HCT116 (cell line): ENCODE measurements at regions not wholly inside any gene's neighbourhood (a gene's known extent, or its start where the extent isn't known, plus 50 kb on each side); places are given as distances from the start of the nearest gene placed in this dataset.

Source experiments
- ATAC-seq: fragments of 200-7000 bp; cut with Tn5 transposase; 2 replicates; pipeline ENCODE4 v1.9.1; 2020; ENCODE audit warnings: mild to moderate bottlenecking, moderate library complexity
- BruUV-seq: library from RNA; stranded (reverse); fragments of 400-500 nt; replicated peaks from 2 replicates; lab custom pipeline; 2021; lab: Mats Ljungman, UMichigan
- CTCF ChIA-PET: fragments of 300-600 bp; sonication (Branson Sonifier 250); formaldehyde crosslinking; loops from one replicate; lab custom pipeline; 2021; ENCODE audit warnings: antibody characterized with exemption; lab: Charles Lee
- POLR2A ChIA-PET: fragments of 300-600, 350-600 bp; sonication (Branson Sonifier 250); formaldehyde crosslinking; loops from one replicate; lab custom pipeline; 2021; ENCODE audit warnings: antibody characterized with exemption; lab: Charles Lee
- RAD21 ChIA-PET, 2 experiments: fragments of 300-600 bp; sonication (Branson Sonifier 250); formaldehyde crosslinking; loops; one replicate each; lab custom pipeline; 2023; ENCODE audit warnings: low total read pairs in 2 of 2; ENCODE audit not compliant: uncharacterized antibody in 2 of 2, unreplicated experiment in 2 of 2, low non-redundant PET in 1 of 2; lab: Charles Lee
- DNase-seq: peaks from one replicate; pipeline ENCODE4 v3.0.0-alpha.2; 2010; ENCODE audit warnings: low read depth, low spot score
- H2AFZ ChIP-seq: fragments of 200-600 bp; shearing (Covaris generic), sonication (generic); 2 replicates; pipeline ENCODE4 v1.6.1; 2017; ENCODE audit warnings: low read depth, mixed run types, mixed read lengths, antibody characterized with exemption, low read length; ENCODE audit not compliant: poor library complexity, severe bottlenecking
- H3K27ac ChIP-seq: 2 replicates; pipeline ENCODE4 v1.5.1; 2012; ENCODE audit warnings: low read depth, low read length
- H3K27me3 ChIP-seq: fragments of 200-600 bp; sonication (generic); 2 replicates; pipeline ENCODE4 v1.6.1; 2016; ENCODE audit warnings: mixed run types, low read length, mixed read lengths; ENCODE audit not compliant: insufficient read depth
- H3K36me3 ChIP-seq, 2 experiments: fragments of 200-500 bp in 1 of 2; fragments of 200-600 bp in 1 of 2; sonication (Bioruptor generic) in 1 of 2; sonication (generic) in 1 of 2; 2 replicates each; pipeline versions ENCODE4 v1.5.1 to v1.6.1; 2014 to 2016; ENCODE audit warnings: low read length in 2 of 2, inconsistent platforms in 1 of 2, mixed read lengths in 1 of 2, mixed run types in 1 of 2; ENCODE audit not compliant: insufficient read depth in 2 of 2, control insufficient read depth in 1 of 2
- H3K4me1 ChIP-seq, 2 experiments: fragments of 200-600 bp in 1 of 2; sonication (generic) in 1 of 2; 2 replicates each; pipeline versions ENCODE4 v1.5.1 to v1.6.1; 2012 to 2017; ENCODE audit warnings: low read length in 2 of 2, inconsistent platforms in 1 of 2, mild to moderate bottlenecking in 1 of 2, mixed read lengths in 1 of 2, mixed run types in 1 of 2, moderate library complexity in 1 of 2; ENCODE audit not compliant: insufficient read depth in 2 of 2, control insufficient read depth in 1 of 2
- H3K4me2 ChIP-seq: fragments of 200-600 bp; sonication (generic); 2 replicates; pipeline ENCODE4 v1.6.1; 2017; ENCODE audit warnings: mixed run types, low read length, mixed read lengths
- H3K4me3 ChIP-seq, 2 experiments: fragments of 200-600 bp in 1 of 2; sonication (generic) in 1 of 2; replicated peaks in 1 of 2; 2 replicates each; pipeline ENCODE4 v1.5.1; 2011 to 2016; ENCODE audit warnings: low read length in 2 of 2, control low read depth in 1 of 2, low read depth in 1 of 2, mild to moderate bottlenecking in 1 of 2, mixed read lengths in 1 of 2, mixed run types in 1 of 2
- H3K79me2 ChIP-seq: fragments of 200-600 bp; sonication (generic); 2 replicates; pipeline ENCODE4 v1.6.1; 2017; ENCODE audit warnings: mild to moderate bottlenecking, mixed run types, low read length, moderate library complexity, mixed read lengths; ENCODE audit not compliant: insufficient read depth
- H3K9ac ChIP-seq: fragments of 200-600 bp; sonication (generic); 2 replicates; pipeline ENCODE4 v1.6.1; 2016; ENCODE audit warnings: low read length, mixed read lengths
- H3K9me2 ChIP-seq: fragments of 200-600 bp; sonication (generic), shearing (Covaris generic); 2 replicates; pipeline ENCODE4 v1.6.1; 2017; ENCODE audit warnings: mixed run types, mild to moderate bottlenecking, moderate library complexity; ENCODE audit not compliant: insufficient read depth
- H3K9me3 ChIP-seq, 2 experiments: fragments of 200-500 bp in 1 of 2; fragments of 200-600 bp in 1 of 2; sonication (Bioruptor generic) in 1 of 2; sonication (generic) in 1 of 2; 2 replicates each; pipeline ENCODE4 v1.6.1; 2014 to 2017; ENCODE audit warnings: low read length in 2 of 2, mixed read lengths in 2 of 2, inconsistent platforms in 1 of 2, low read depth in 1 of 2, mild to moderate bottlenecking in 1 of 2, mixed run types in 1 of 2, moderate library complexity in 1 of 2; ENCODE audit not compliant: control insufficient read depth in 1 of 2, insufficient read depth in 1 of 2
- H4K20me1 ChIP-seq: fragments of 200-600 bp; sonication (generic), shearing (Covaris generic); 2 replicates; pipeline ENCODE4 v1.6.1; 2017; ENCODE audit warnings: mixed run types, mild to moderate bottlenecking, moderate library complexity; ENCODE audit not compliant: insufficient read depth
- CBX3 ChIP-seq: IDR thresholded peaks from 2 replicates; pipeline ENCODE4 v1.6.1; 2012; ENCODE audit warnings: low read depth
- EGR1 ChIP-seq: IDR thresholded peaks from 2 replicates; pipeline ENCODE4 v1.6.1; 2012; ENCODE audit warnings: low read depth
- ELF1 ChIP-seq: IDR thresholded peaks from 2 replicates; pipeline ENCODE4 v1.6.1; 2012; ENCODE audit warnings: low read depth, borderline replicate concordance
- FOSL1 ChIP-seq: IDR thresholded peaks from 2 replicates; pipeline ENCODE4 v1.6.1; 2012; ENCODE audit warnings: low read depth
- POLR2A ChIP-seq: IDR thresholded peaks from 2 replicates; pipeline ENCODE4 v1.7.0; 2011; ENCODE audit warnings: borderline replicate concordance; ENCODE audit not compliant: insufficient read depth, insufficient read length; ENCODE audit errors: extremely low read depth
- POLR2AphosphoS5 ChIP-seq: IDR thresholded peaks from 2 replicates; pipeline ENCODE4 v1.6.1; 2011; ENCODE audit warnings: mild to moderate bottlenecking, low read depth, low read length, moderate library complexity
- RAD21 ChIP-seq: IDR thresholded peaks from 2 replicates; pipeline ENCODE4 v1.6.1; 2012; ENCODE audit warnings: low read depth, mild to moderate bottlenecking
- SIN3A ChIP-seq: IDR thresholded peaks from 2 replicates; pipeline ENCODE4 v1.6.1; 2012; ENCODE audit warnings: low read depth
- SP1 ChIP-seq: IDR thresholded peaks from 2 replicates; pipeline ENCODE4 v1.6.1; 2012; ENCODE audit warnings: low read depth
- SRF ChIP-seq: IDR thresholded peaks from 2 replicates; pipeline ENCODE4 v1.6.1; 2012; ENCODE audit warnings: low read depth
- TCF7L2 ChIP-seq: IDR thresholded peaks from 2 replicates; pipeline ENCODE4 v1.7.0; 2011; ENCODE audit warnings: borderline replicate concordance, inconsistent platforms; ENCODE audit not compliant: insufficient read depth, insufficient read length; ENCODE audit errors: extremely low read depth
- YY1 ChIP-seq: IDR thresholded peaks from 2 replicates; pipeline ENCODE4 v1.6.1; 2011; ENCODE audit warnings: low read length, low read depth, moderate library complexity, mild to moderate bottlenecking; ENCODE audit not compliant: insufficient replicate concordance; ENCODE audit errors: extremely low read depth
- ZFX ChIP-seq: fragments of 450-650 bp; IDR thresholded peaks from 2 replicates; pipeline ENCODE4 v1.6.1; 2017
- intact Hi-C: fragments of 100-400 bp; cut with micrococcal nuclease; formaldehyde crosslinking; loops from 2 replicates; pipeline ENCODE4 v1.10.0; 2022
- TF ChIP-seq, protein P1 (sequence below): IDR thresholded peaks from 2 replicates; pipeline ENCODE4 v1.6.1; 2011; ENCODE audit warnings: mild to moderate bottlenecking, low read length, moderate library complexity; ENCODE audit not compliant: insufficient replicate concordance; ENCODE audit errors: extremely low read depth
- TF ChIP-seq, protein P2 (sequence below): IDR thresholded peaks from 2 replicates; pipeline ENCODE4 v1.6.1; 2012
- TF ChIP-seq, protein P3 (sequence below), 3 experiments: fragments of 200-600 bp in 1 of 3; sonication (generic) in 1 of 3; IDR thresholded peaks in 2 of 3; conservative IDR thresholded peaks in 1 of 3; 2 replicates each; pipeline ENCODE4 v1.5.1; 2012 to 2017; ENCODE audit warnings: low read depth in 2 of 3, low read length in 2 of 3, antibody characterized with exemption in 1 of 3, borderline replicate concordance in 1 of 3, control low read depth in 1 of 3, mild to moderate bottlenecking in 1 of 3, mixed read lengths in 1 of 3, mixed run types in 1 of 3, moderate library complexity in 1 of 3; ENCODE audit not compliant: insufficient read depth in 1 of 3
- TF ChIP-seq, protein P4 (sequence below): IDR thresholded peaks from 2 replicates; pipeline ENCODE4 v1.6.1; 2012; ENCODE audit warnings: low read depth

DNA sequence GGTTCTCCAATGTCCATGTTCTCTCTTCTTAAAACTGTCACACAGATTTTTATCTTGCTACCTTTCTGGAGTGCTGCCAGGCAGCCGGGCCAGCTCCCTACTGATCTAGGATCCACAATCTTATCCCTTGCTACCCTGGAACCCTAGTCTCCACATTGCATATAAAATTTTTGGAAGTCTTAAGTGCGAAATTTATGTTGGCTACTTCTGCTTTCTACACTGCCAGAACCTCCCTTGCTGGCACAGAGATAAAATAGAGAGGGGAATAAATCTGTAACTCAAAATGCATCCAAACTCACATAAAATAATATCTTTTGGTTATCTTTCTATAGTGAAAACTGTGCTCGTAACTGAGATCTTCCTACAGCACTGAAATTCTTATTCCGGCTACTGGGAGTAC is 182.6 kb downstream of the ZPLD1 start (continued):
- TF ChIP-seq ZFX (no peak), SP1 (no peak), CBX3 (no peak), TCF7L2 (no peak), ELF1 (no peak), POLR2AphosphoS5 (no peak)
- TF ChIP-seq, protein P1, sequence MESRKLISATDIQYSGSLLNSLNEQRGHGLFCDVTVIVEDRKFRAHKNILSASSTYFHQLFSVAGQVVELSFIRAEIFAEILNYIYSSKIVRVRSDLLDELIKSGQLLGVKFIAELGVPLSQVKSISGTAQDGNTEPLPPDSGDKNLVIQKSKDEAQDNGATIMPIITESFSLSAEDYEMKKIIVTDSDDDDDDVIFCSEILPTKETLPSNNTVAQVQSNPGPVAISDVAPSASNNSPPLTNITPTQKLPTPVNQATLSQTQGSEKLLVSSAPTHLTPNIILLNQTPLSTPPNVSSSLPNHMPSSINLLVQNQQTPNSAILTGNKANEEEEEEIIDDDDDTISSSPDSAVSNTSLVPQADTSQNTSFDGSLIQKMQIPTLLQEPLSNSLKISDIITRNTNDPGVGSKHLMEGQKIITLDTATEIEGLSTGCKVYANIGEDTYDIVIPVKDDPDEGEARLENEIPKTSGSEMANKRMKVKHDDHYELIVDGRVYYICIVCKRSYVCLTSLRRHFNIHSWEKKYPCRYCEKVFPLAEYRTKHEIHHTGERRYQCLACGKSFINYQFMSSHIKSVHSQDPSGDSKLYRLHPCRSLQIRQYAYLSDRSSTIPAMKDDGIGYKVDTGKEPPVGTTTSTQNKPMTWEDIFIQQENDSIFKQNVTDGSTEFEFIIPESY: no peak

DNA sequence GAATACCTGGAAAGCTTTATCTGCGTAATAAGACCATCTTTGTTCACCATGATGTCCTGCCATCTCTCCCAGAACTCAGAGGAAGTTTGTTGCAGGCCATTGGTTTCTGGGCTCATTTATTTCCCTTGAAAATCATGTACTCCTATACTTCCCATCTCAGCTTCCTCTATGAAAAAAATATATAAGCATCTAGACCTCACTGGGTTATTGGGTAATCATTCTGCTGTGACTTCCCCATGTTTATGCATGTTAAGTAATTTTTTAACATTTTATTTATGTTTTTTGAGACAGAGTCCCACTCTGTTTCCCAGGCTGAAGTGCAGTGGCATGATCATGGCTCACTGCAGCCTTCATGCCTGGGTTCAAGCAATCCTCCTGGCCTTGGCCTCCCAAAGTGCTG is 184.5 kb downstream of the ZPLD1 start:
- Histone ChIP-seq H3K9me3 (no peaks in the 10 kb centered on the region), H3K4me1 (no peaks in the 10 kb centered on the region), H3K27me3 (no peaks in the 10 kb centered on the region), H3K9ac (no peak overlapping the region), H3K36me3 (no peaks in the 10 kb centered on the region)
- intact Hi-C loops: no loop called here
- TF ChIP-seq TCF7L2 (no peak), YY1 (no peak), ELF1 (no peak), SIN3A (no peak), FOSL1 (no peak), EGR1 (no peak), POLR2A (no peak), SRF (no peak), RAD21 (no peak)
- TF ChIP-seq, protein P2, sequence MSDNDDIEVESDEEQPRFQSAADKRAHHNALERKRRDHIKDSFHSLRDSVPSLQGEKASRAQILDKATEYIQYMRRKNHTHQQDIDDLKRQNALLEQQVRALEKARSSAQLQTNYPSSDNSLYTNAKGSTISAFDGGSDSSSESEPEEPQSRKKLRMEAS: no peak
- TF ChIP-seq, protein P3, sequence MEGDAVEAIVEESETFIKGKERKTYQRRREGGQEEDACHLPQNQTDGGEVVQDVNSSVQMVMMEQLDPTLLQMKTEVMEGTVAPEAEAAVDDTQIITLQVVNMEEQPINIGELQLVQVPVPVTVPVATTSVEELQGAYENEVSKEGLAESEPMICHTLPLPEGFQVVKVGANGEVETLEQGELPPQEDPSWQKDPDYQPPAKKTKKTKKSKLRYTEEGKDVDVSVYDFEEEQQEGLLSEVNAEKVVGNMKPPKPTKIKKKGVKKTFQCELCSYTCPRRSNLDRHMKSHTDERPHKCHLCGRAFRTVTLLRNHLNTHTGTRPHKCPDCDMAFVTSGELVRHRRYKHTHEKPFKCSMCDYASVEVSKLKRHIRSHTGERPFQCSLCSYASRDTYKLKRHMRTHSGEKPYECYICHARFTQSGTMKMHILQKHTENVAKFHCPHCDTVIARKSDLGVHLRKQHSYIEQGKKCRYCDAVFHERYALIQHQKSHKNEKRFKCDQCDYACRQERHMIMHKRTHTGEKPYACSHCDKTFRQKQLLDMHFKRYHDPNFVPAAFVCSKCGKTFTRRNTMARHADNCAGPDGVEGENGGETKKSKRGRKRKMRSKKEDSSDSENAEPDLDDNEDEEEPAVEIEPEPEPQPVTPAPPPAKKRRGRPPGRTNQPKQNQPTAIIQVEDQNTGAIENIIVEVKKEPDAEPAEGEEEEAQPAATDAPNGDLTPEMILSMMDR (IDR thresholded peaks at IDR 0.05 in 2 of 3, conservative IDR thresholded peaks at IDR 0.05 in 1 of 3; ENCODE audit: borderline replicate concordance in 1 of 3, insufficient read depth in 1 of 3, low read depth in 2 of 3, low read length in 2 of 3): no peak
- TF ChIP-seq, protein P4, sequence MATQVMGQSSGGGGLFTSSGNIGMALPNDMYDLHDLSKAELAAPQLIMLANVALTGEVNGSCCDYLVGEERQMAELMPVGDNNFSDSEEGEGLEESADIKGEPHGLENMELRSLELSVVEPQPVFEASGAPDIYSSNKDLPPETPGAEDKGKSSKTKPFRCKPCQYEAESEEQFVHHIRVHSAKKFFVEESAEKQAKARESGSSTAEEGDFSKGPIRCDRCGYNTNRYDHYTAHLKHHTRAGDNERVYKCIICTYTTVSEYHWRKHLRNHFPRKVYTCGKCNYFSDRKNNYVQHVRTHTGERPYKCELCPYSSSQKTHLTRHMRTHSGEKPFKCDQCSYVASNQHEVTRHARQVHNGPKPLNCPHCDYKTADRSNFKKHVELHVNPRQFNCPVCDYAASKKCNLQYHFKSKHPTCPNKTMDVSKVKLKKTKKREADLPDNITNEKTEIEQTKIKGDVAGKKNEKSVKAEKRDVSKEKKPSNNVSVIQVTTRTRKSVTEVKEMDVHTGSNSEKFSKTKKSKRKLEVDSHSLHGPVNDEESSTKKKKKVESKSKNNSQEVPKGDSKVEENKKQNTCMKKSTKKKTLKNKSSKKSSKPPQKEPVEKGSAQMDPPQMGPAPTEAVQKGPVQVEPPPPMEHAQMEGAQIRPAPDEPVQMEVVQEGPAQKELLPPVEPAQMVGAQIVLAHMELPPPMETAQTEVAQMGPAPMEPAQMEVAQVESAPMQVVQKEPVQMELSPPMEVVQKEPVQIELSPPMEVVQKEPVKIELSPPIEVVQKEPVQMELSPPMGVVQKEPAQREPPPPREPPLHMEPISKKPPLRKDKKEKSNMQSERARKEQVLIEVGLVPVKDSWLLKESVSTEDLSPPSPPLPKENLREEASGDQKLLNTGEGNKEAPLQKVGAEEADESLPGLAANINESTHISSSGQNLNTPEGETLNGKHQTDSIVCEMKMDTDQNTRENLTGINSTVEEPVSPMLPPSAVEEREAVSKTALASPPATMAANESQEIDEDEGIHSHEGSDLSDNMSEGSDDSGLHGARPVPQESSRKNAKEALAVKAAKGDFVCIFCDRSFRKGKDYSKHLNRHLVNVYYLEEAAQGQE: no peak
- TF ChIP-seq, all 23 proteins: peak for 0
- no peaks in the 10 kb centered on the region for H3K79me2 ChIP-seq
- no TSS peak for BruUV-seq
- RAD21 ChIA-PET: no interaction called here
- H3K9me2 ChIP-seq: no peaks in the 10 kb centered on the region
- POLR2A ChIA-PET: no interaction called here
- CTCF ChIA-PET: no interaction called here
- H3K4me2 ChIP-seq: no peak overlapping the region
- no peak overlapping the region for H3K4me3 ChIP-seq
- DNase-seq (no peak), ATAC-seq (no peak)
- no peak overlapping the region for H2AFZ ChIP-seq
- no peak overlapping the region for H3K27ac ChIP-seq
- H4K20me1 ChIP-seq: no peaks in the 10 kb centered on the region
